Activated naive CD4-positive, alpha-beta T cell treated with anti-CD3 and anti-CD28 coated beads, Interleukin-2, amount 50 U/mL, for 24 hours (primary cell): ENCODE measurements at regions not wholly inside any gene's neighbourhood (a gene's known extent, or its start where the extent isn't known, plus 50 kb on each side); places are given as distances from the start of the nearest gene placed in this dataset.

Experiments
- H3K27ac Mint-ChIP-seq: one replicate; pipeline ENCODE4 v1.8.0; 2021; ENCODE audit warnings: mild to moderate bottlenecking, mixed read lengths
- H3K27me3 Mint-ChIP-seq: one replicate; pipeline ENCODE4 v1.8.0; 2021; ENCODE audit warnings: mixed read lengths
- H3K36me3 Mint-ChIP-seq: one replicate; pipeline ENCODE4 v1.8.0; 2021; ENCODE audit warnings: mixed read lengths
- H3K4me1 Mint-ChIP-seq: one replicate; pipeline ENCODE4 v1.8.0; 2021; ENCODE audit warnings: mixed read lengths
- H3K4me3 Mint-ChIP-seq: one replicate; pipeline ENCODE4 v1.8.0; 2021; ENCODE audit warnings: mild to moderate bottlenecking, mixed read lengths
- H3K9me3 Mint-ChIP-seq: one replicate; pipeline ENCODE4 v1.8.0; 2021; ENCODE audit warnings: mixed read lengths

DNA sequence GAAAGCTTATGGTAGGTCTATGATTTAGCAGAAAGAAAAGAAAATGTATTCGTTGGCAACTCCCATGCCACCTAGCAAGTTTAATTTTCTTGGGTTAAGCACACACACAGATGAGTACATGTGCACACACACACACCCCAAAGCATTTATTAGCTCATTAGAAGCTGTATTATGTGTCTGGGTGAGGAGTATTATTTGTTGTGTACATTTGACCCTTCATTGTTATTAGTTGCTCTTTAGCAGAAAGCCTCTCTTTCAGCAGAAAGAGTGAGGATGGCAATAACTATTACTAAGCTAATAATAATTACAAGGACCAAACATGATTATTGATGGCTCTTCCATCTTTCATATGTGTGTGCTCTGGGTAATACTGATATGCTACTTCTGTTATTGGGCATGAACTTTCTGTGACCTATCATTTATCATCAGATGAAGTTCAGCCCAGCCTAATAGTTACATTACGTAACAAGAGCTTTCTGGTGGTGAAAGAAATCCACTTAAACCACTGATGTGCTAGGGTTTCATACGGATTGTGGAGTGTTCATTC lies 177.4 kb upstream of the OBI1 start:
- H3K4me3 Mint-ChIP-seq, result no peak overlapping the region
- no peak overlapping the region for H3K27ac Mint-ChIP-seq
- peaks cover 5% of the 10 kb centered on the region for H3K27me3 Mint-ChIP-seq
- peaks cover 6% of the 10 kb centered on the region for H3K9me3 Mint-ChIP-seq
- no peaks in the 10 kb centered on the region for H3K36me3 Mint-ChIP-seq
- H3K4me1 Mint-ChIP-seq, result no peaks in the 10 kb centered on the region

DNA sequence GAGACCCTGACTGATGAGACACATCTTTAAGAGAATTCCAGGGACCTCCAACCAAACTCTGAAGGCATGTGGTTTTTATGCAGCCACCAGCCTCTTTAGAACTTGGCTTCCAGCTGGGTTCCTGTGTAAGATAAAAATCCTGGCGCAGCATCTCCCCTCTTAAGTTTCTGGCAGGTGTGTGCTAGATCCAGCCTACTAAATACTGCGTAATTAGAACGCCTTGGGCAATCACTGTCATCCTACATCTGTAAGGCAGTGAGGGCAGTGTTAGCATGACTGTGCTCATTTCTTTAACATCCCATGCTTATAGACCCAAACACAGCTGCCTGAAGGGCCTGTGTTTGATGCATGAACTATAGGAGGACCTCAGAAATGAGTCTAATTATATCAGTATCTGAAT lies 173.5 kb upstream of the OBI1 start:
- Mint-ChIP-seq H3K27me3 (peaks cover 11% of the 10 kb centered on the region), H3K9me3 (no peaks in the 10 kb centered on the region), H3K4me3 (no peak overlapping the region), H3K36me3 (no peaks in the 10 kb centered on the region), H3K4me1 (no peaks in the 10 kb centered on the region), H3K27ac (no peak overlapping the region)

DNA sequence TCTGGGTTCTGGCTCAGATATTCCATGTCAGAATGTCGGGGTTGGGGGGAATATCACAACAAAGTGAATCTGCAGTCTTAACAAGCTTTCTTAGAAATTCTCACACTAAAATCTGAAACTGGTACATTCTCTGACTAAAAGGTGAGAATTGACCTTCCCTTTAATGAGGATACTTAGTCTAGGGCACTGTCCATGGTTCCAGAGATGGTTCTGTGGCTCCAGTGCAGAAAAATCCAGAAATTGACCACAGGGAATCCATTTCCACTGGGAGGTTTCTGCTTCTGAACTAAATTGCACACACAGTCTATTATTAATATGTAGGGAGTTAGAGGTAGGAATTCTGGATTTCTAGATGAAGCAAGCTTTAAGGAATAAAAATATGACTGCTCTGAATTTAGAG lies 171.6 kb upstream of the OBI1 start:
- H3K4me1 Mint-ChIP-seq, result no peaks in the 10 kb centered on the region
- H3K27ac Mint-ChIP-seq, result no peak overlapping the region
- peaks cover 12% of the 10 kb centered on the region for H3K27me3 Mint-ChIP-seq
- no peak overlapping the region for H3K4me3 Mint-ChIP-seq
- no peaks in the 10 kb centered on the region for H3K9me3 Mint-ChIP-seq
- no peaks in the 10 kb centered on the region for H3K36me3 Mint-ChIP-seq

DNA sequence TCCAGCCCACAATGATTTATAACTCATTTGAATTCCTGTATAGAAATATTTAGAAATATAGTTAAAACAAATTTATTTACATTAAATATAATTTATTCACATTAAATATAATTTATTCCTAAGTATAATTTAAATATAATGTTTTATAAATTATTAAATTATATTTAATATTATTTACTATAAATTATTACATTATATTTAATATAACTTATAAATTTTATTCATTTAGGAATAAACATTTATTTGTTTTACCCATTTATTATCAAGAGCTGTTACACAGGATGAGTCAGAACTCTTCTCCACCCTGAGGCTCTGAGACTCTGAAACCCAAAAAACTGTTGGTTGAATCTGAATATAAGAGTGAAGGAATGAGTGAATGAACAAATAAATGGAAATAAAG lies 170.9 kb upstream of the OBI1 start:
- Mint-ChIP-seq H3K4me3 (no peak overlapping the region), H3K4me1 (no peaks in the 10 kb centered on the region), H3K36me3 (no peaks in the 10 kb centered on the region), H3K9me3 (no peaks in the 10 kb centered on the region), H3K27me3 (peaks cover 12% of the 10 kb centered on the region), H3K27ac (no peak overlapping the region)

DNA sequence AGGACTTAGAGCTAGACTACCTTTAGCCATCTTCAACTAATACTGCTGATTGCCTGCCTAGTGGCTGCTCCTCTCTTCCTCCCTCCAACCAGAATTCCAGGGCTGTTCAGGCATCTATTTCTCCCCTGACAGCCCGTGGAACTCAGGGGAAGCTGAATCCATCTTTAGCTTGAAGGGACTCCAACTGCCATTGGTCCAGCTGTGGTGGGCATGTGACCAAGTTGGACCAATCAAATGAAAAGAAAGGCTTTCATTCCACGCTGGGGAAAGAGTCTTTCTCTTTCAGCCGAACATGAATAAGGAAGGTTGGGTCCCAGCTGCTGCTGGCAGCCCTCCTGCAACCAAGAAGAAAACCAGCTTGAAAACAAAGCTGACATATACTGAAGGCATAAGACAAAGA lies 168.5 kb upstream of the OBI1 start:
- Mint-ChIP-seq H3K27ac (no peak overlapping the region), H3K4me1 (no peaks in the 10 kb centered on the region), H3K36me3 (no peaks in the 10 kb centered on the region), H3K9me3 (no peaks in the 10 kb centered on the region), H3K4me3 (no peak overlapping the region), H3K27me3 (peaks cover 10% of the 10 kb centered on the region)

DNA sequence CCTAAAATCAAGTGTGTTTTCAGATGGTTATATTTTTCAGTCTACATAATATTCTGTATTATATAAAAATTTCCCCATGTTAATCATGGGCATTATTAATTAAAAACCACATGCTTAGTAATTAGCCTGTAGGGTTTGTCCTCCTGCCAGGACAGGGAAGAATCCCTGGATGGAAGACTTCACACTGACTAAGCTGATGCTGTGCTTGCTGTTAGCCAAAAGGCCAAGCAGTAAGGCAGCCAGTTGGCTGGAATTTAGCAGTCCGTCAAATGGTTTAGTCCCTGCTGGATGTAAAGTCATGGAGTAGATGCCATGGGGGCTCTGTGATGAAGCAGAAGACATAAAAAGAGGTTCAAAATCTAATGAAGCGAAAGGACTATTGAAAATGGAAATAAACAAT lies 168.0 kb upstream of the OBI1 start:
- Mint-ChIP-seq H3K27ac (no peak overlapping the region), H3K27me3 (peaks cover 7% of the 10 kb centered on the region), H3K4me3 (no peak overlapping the region), H3K4me1 (no peaks in the 10 kb centered on the region), H3K36me3 (no peaks in the 10 kb centered on the region), H3K9me3 (no peaks in the 10 kb centered on the region)

DNA sequence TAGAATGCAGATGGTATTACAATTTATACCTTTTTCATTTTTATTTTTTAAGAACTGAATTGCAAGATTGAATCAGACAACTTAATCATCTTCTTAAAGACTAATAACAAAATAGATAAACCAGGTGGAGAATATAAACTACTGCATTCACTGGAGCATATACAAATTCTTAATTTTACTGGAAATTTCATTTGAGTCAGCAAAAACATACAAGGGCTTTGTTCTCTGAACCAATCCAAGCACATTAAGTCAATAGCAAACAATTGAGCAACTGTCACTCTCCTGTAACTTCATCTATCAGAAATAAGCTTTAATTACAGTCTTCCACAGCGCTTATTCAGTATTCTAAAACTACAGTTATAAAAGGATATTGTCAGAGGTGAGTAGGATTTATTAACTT lies 167.4 kb upstream of the OBI1 start:
- Mint-ChIP-seq H3K27ac (no peak overlapping the region), H3K36me3 (no peaks in the 10 kb centered on the region), H3K4me1 (no peaks in the 10 kb centered on the region), H3K9me3 (no peaks in the 10 kb centered on the region), H3K4me3 (no peak overlapping the region), H3K27me3 (peaks cover 7% of the 10 kb centered on the region)

DNA sequence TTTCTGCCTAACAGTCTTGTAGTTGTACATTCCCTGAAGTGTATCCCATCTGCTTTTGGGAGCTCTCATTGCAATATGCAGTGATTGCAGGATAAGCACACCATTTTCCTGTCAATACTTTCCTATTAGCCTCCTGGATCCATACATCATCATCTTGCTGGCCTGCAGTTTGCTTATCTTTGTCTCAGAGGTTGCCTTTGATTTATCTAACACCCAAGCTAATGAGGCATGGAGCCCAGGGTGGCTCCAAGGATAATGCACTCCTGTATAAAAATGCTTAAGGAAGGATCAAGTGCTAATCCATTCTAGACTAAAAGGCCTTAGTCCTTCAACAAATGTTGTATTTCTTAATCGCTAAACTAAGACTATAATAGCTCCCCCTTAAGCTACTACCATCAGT lies 161.6 kb upstream of the OBI1 start:
- Mint-ChIP-seq H3K36me3 (no peaks in the 10 kb centered on the region), H3K27ac (no peak overlapping the region), H3K9me3 (no peaks in the 10 kb centered on the region), H3K4me3 (no peak overlapping the region), H3K27me3 (peaks cover 6% of the 10 kb centered on the region), H3K4me1 (no peaks in the 10 kb centered on the region)

DNA sequence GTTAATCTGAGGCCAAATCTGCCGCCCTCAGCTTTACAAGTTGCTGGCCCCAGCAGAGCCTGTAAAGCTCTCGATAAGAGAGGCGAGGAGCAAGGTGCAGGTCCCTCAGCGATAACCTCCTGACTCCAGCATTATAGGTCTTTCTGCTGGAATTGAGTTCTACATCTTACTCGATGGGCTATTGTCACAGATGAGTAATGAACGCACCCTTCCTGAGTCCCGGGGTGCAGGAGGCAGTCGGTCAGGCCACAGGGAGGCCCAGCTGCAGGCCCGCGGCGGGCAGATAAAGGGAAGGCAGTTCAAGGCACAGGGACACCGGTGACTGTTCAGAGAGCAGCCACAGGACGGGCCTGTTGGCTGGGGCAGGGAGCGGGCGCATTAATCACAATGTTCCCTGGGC lies 157.6 kb upstream of the OBI1 start:
- no peaks in the 10 kb centered on the region for H3K9me3 Mint-ChIP-seq
- H3K4me3 Mint-ChIP-seq, result no peak overlapping the region
- no peaks in the 10 kb centered on the region for H3K36me3 Mint-ChIP-seq
- H3K4me1 Mint-ChIP-seq, result no peaks in the 10 kb centered on the region
- no peak overlapping the region for H3K27ac Mint-ChIP-seq
- H3K27me3 Mint-ChIP-seq, result peaks cover 13% of the 10 kb centered on the region

DNA sequence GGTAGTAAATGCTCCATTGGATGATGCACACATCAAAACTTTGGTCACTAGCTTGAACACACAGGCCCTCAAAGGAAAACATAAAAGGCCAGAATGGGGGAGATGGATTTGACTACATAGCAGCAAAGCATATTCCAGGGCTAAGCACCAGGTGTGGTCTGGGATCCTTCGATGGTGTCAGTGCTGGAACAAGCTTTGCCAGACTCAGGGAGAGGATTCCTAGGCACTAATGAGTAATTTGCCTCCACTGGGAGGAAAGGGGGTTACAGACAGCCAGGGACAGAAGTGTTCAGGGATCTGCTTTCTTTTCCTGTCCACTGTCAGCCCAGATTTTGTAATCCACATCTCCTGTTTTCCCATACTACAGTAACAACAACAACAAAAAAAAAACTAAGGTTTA lies 157.2 kb upstream of the OBI1 start:
- no peak overlapping the region for H3K4me3 Mint-ChIP-seq
- H3K27ac Mint-ChIP-seq, result no peak overlapping the region
- H3K9me3 Mint-ChIP-seq, result no peaks in the 10 kb centered on the region
- no peaks in the 10 kb centered on the region for H3K4me1 Mint-ChIP-seq
- H3K36me3 Mint-ChIP-seq, result no peaks in the 10 kb centered on the region
- peaks cover 16% of the 10 kb centered on the region for H3K27me3 Mint-ChIP-seq

DNA sequence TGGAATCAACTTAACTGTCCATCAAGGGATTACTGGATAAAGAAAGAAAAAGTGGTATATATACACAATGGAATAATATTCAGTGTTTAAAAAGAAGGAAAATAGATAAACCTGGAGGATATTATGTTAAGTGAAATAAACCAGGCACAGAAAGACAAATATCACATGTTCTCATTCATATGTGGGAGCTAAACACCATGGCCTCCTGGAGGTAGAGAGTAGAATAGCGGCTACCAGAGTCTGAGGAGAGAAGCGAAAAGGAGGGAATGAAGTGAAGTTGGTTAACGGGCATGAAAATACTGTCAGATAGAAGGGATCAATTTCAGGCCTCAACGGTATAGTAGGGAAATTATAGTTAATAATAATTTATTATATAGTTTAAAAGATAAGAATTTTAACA lies 147.5 kb upstream of the OBI1 start:
- no peak overlapping the region for H3K4me3 Mint-ChIP-seq
- no peaks in the 10 kb centered on the region for H3K4me1 Mint-ChIP-seq
- no peak overlapping the region for H3K27ac Mint-ChIP-seq
- no peaks in the 10 kb centered on the region for H3K36me3 Mint-ChIP-seq
- peaks cover 6% of the 10 kb centered on the region for H3K27me3 Mint-ChIP-seq
- H3K9me3 Mint-ChIP-seq, result peaks cover 10% of the 10 kb centered on the region

DNA sequence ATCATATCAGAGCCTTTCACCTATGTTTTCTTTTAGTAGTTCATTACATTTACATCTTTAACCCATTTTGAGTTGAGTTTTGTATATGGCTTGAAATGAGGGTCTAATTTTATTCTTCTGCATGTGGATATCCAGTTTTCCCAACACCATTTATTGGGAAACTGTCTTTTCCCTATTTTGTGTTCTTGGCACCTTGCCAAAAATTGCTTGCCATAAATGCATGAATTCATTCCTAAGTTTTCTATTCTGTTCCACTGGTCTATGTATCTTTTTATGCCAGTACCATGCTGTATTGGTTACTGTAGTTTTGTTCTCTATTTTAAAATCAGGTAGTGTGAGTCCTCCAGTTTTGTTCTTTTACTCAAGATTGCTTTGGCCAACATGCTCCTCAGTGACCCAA lies 144.0 kb upstream of the OBI1 start:
- H3K27ac Mint-ChIP-seq, result no peak overlapping the region
- no peaks in the 10 kb centered on the region for H3K4me1 Mint-ChIP-seq
- peaks cover 6% of the 10 kb centered on the region for H3K27me3 Mint-ChIP-seq
- no peaks in the 10 kb centered on the region for H3K36me3 Mint-ChIP-seq
- peaks cover 5% of the 10 kb centered on the region for H3K9me3 Mint-ChIP-seq
- H3K4me3 Mint-ChIP-seq, result no peak overlapping the region

DNA sequence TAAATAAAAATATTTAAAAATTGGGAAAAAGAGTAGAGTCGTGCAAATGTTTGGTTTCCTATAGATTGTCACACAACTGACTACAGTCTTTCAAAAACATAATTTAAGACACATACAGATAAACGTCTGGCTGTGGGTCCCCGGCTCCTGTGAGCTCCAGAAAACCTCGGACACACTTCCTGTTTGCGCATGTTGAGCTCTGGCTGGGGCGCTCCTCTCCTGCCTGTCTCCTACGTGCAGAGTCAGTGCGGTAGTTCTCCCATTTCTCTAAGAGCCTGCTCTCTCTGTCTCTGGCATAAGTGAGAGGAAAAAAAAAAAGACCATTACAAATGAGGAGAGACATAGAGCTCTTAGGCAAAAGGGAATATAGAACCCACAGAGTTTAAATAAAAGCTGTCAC lies 128.2 kb upstream of the OBI1 start:
- Mint-ChIP-seq H3K4me3 (no peak overlapping the region), H3K27me3 (peaks cover 11% of the 10 kb centered on the region), H3K36me3 (no peaks in the 10 kb centered on the region), H3K9me3 (no peaks in the 10 kb centered on the region), H3K27ac (no peak overlapping the region), H3K4me1 (no peaks in the 10 kb centered on the region)

DNA sequence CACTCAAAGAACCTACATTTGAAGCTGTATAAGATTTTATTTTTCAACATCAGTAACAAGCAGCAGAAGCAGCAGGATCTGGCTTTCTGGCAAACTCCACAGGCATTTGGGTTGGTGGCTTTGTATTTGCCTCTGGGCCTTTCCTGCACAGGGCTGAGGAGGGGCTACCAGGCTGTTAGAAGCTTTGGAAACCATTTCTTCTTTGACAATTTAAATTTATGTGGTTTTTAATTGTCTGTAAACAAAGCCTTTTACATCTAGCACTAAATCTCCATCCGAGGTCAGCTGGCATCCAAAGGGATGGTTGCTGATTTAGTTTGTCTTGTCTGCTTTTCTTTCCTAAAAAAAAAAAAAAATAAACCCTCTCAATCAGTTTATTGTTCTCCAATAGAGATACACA lies 127.5 kb upstream of the OBI1 start:
- H3K27me3 Mint-ChIP-seq, result peaks cover 11% of the 10 kb centered on the region
- no peaks in the 10 kb centered on the region for H3K36me3 Mint-ChIP-seq
- H3K4me1 Mint-ChIP-seq, result no peaks in the 10 kb centered on the region
- no peak overlapping the region for H3K27ac Mint-ChIP-seq
- H3K4me3 Mint-ChIP-seq, result no peak overlapping the region
- no peaks in the 10 kb centered on the region for H3K9me3 Mint-ChIP-seq

DNA sequence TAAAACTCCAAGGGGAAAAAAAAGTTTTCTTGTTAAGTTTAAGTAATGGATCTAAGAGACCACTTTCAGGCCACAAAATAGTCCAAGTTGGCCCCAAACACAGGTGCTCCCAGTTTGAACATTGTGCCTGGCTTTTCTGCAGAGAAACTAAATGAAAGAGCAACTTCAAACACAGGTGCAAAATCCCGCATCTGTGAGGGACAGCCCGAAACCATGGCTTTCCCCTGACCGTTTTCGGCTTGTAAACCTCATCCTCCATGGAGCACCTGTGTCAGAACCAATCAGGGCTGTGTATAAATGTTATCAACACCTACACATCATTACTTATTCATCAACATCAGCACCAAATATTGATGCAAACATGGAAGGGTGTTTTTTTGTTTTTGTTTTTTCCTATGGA lies 126.8 kb upstream of the OBI1 start:
- Mint-ChIP-seq H3K36me3 (no peaks in the 10 kb centered on the region), H3K4me3 (no peak overlapping the region), H3K4me1 (no peaks in the 10 kb centered on the region), H3K27me3 (peaks cover 13% of the 10 kb centered on the region), H3K9me3 (no peaks in the 10 kb centered on the region), H3K27ac (no peak overlapping the region)

DNA sequence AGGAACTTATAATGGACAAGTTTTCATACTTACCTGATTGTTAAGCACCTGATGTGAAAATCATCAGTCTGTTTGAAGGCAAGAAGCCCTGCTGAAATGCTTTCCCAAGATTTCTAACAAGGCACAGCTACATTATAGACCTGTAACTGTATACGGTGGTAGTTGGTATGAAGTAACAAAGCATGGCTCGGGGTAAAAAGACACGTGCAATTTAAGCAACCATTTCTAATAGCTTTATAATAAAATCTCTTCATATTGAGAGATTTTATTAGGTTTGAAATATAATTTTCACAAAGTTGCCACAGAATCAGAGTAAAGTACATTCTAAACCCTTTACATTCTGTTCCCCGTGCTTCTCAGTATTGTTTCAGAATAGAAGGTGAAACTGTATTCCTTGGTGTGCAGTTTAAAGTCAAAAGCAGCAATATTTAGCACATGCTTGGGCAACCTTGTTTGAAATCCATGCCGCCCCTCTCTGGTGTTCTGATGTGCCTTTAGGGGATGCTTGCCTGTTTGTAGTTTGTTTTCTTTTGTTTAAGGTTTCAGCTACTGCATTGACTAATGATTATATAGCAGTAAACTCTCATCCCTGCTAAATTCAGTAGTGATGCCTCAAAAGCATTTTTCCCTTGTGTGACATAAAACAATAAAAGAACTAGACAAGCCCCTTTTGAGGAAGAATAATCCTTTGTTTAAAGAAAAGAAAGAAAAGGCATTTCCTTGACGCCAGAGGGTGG lies 125.2 kb upstream of the OBI1 start:
- Mint-ChIP-seq H3K4me1 (no peaks in the 10 kb centered on the region), H3K27ac (no peak overlapping the region), H3K27me3 (peaks cover 13% of the 10 kb centered on the region), H3K4me3 (no peak overlapping the region), H3K36me3 (no peaks in the 10 kb centered on the region), H3K9me3 (no peaks in the 10 kb centered on the region)

DNA sequence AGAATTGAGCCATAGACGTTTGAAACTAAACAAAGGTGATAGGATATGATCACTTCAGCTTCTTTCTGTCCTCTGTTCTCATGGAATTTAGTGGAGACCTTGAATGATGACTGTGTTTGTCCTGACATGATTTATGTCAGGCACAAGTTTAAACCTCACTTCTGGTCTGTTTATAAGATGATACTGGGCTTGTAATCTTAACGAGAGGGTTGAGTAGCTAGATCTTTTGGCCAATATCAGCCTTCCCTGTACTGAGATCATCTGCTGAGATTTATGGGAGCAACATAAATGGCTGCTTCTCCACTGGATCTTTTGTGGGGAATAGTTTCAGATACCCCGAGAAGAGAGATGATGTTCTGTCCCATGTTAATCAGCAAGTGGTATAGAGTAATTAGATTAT lies 121.8 kb upstream of the OBI1 start:
- H3K4me1 Mint-ChIP-seq, result no peaks in the 10 kb centered on the region
- H3K27ac Mint-ChIP-seq, result no peak overlapping the region
- no peaks in the 10 kb centered on the region for H3K9me3 Mint-ChIP-seq
- no peaks in the 10 kb centered on the region for H3K36me3 Mint-ChIP-seq
- H3K4me3 Mint-ChIP-seq, result no peak overlapping the region
- H3K27me3 Mint-ChIP-seq, result peaks cover 10% of the 10 kb centered on the region
